ENCODE measurements at regions not wholly inside any gene's neighbourhood (a gene's known extent, or its start where the extent isn't known, plus 50 kb on each side); places are given as distances from the start of the nearest gene placed in this dataset.

GRCh38 chr11:97140885-97141494 lies 751.2 kb downstream of the JRKL start:
- H3K27ac ChIP-seq (ENCODE audit: insufficient read depth, low read depth, low read length) = no peak overlapping the region
- FAIRE-seq = no peak

More at GRCh38 chr11:97140885-97141494, 751.2 kb downstream of the JRKL start:
- Histone ChIP-seq H3K9me1 (replicated peaks; ENCODE audit: control insufficient read depth, extremely low read depth, insufficient read depth, low read length) (no peaks in the 10 kb centered on the region), H3K9me3 (replicated peaks; ENCODE audit: control insufficient read depth, insufficient read depth, low read length) (no peaks in the 10 kb centered on the region), H2AFZ (ENCODE audit: low read depth, low read length) (no peak overlapping the region), H3K4me2 (ENCODE audit: insufficient read depth, low read length) (no peak overlapping the region), H3K27me3 (ENCODE audit: control insufficient read depth in 2 of 2, insufficient read depth in 2 of 2, low read length in 2 of 2) (no peaks in the 10 kb centered on the region), H3K79me2 (ENCODE audit: control insufficient read depth, insufficient read depth, low read length) (no peaks in the 10 kb centered on the region), H3K9ac (replicated peaks; ENCODE audit: extremely low read depth, insufficient read depth, low read length) (no peak overlapping the region), H3K36me3 (ENCODE audit: control insufficient read depth in 2 of 2, extremely low read depth in 1 of 2, insufficient read depth in 2 of 2, low read length in 2 of 2) (no peaks in the 10 kb centered on the region), H3K4me3 (replicated peaks in 1 of 3; ENCODE audit: insufficient read depth in 1 of 3, low read depth in 1 of 3, low read length in 3 of 3) (no peak overlapping the region), H4K20me1 (replicated peaks; ENCODE audit: control insufficient read depth, extremely low read depth, insufficient read depth, low read length) (no peaks in the 10 kb centered on the region), H3K4me1 (ENCODE audit: control insufficient read depth, extremely low read depth, insufficient read depth, low read length) (no peaks in the 10 kb centered on the region)
- ChIA-PET CTCF (interaction anchor here (0.7 to 2.2 kb wide), 4 partner anchors 436 to 1874 kb away, joined by 3 to 51 read pairs (median 4); no protein-coding TSS in a partner anchor), POLR2A (no interaction called here)
- BruUV-seq (replicated peaks) = no TSS peak
- no peak for DNase-seq (ENCODE audit: low read depth, low spot score)
- dilution Hi-C loops (cut with MboI; ENCODE audit: extremely low pct_ligation_motif_present, low sequenced_read_pairs) (no loop called here), intact Hi-C loops (cut with micrococcal nuclease) (loop anchor here (1.0 kb wide), 1 partner anchor 677 kb away; no protein-coding TSS in a partner anchor)
- TF ChIP-seq POLR2AphosphoS5 (IDR thresholded peaks at IDR 0.05; ENCODE audit: insufficient read depth, low read depth, low read length) (no peak), CTCF (IDR thresholded peaks at IDR 0.05; ENCODE audit: extremely low read depth in 1 of 2, insufficient read depth in 1 of 2, low read depth in 1 of 2, low read length in 2 of 2) (peak; percentile 3 to 14), MYC (IDR thresholded peaks at IDR 0.05; ENCODE audit: low read depth, low read length) (no peak)

Measured in endothelial cell of umbilical vein (primary cell).